A549 (cell line): ENCODE measurements at regions not wholly inside any gene's neighbourhood (a gene's known extent, or its start where the extent isn't known, plus 50 kb on each side); places are given as distances from the start of the nearest gene placed in this dataset.

ENCODE experiments used
- CBX2 ChIP-seq: fragments of 200-600 bp; sonication (generic); IDR thresholded peaks from 2 replicates; pipeline ENCODE4 v1.6.1; 2016; ENCODE audit warnings: low read depth, mild to moderate bottlenecking, borderline replicate concordance
- CEBPB ChIP-seq, 2 experiments: fragments of >200 bp in 1 of 2; sonication (Bioruptor Twin) in 1 of 2; formaldehyde crosslinking in 1 of 2; IDR thresholded peaks; 2 replicates each; pipeline ENCODE4 v1.6.1; 2012 to 2016
- GATA3 ChIP-seq: IDR thresholded peaks from 2 replicates; pipeline ENCODE4 v1.6.1; 2012; ENCODE audit warnings: borderline replicate concordance
- JUNB ChIP-seq: fragments of >200 bp; sonication (Bioruptor Twin); formaldehyde crosslinking; IDR thresholded peaks from 2 replicates; pipeline ENCODE4 v1.6.1; 2016
- TF ChIP-seq, protein P1 (sequence below): fragments of 150-350 bp; IDR thresholded peaks from 2 replicates; pipeline ENCODE4 v1.6.1; 2014; ENCODE audit warnings: low read depth, mild to moderate bottlenecking, low read length

DNA sequence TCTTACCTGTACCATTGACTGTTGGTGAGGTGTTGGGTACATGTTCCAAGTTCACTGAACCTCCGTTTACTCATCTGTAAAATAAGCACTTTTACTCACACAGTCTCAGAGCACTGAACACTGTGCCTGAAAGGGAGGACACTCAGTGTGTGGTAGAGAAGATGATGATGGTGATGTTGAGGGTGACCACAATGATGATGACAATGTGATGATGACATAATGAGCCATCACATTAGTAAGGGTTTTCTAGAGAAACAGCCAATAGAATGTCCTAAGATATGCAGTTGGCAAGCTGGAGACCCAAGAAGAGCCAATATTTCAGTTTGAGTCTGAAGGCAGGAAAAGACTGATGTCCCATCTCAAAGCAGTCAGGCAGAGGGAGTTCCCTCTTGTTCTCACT, 315.4 kb upstream of the IGFBP7 start:
- TF ChIP-seq CBX2 = no peak
- TF ChIP-seq CEBPB (IDR thresholded peaks at IDR 0.05) = no peak
- no peak for TF ChIP-seq GATA3
- TF ChIP-seq, protein P1, sequence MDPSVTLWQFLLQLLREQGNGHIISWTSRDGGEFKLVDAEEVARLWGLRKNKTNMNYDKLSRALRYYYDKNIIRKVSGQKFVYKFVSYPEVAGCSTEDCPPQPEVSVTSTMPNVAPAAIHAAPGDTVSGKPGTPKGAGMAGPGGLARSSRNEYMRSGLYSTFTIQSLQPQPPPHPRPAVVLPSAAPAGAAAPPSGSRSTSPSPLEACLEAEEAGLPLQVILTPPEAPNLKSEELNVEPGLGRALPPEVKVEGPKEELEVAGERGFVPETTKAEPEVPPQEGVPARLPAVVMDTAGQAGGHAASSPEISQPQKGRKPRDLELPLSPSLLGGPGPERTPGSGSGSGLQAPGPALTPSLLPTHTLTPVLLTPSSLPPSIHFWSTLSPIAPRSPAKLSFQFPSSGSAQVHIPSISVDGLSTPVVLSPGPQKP = no peak
- TF ChIP-seq JUNB = no peak
